ENCODE measurements at regions not wholly inside any gene's neighbourhood (a gene's known extent, or its start where the extent isn't known, plus 50 kb on each side); places are given as distances from the start of the nearest gene placed in this dataset.

DNA sequence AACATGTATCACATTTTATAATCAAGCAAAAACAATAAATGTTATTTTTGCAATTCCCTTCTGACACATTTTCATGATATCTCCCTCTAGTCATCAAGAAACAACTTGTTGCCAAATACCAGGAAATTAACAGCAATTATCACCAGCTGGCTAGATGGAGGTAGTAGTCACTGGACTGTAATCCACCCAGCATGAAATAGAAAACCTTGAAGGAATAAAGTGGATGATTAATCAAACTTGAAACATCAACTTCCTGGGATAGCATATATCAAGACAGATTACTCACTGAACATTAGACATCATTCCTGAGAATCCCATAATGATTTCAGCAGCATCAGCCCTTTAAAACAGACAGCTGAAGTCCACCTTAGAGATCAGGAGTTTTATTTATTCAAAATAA lies 259.0 kb downstream of the CCDC59 start:
- Histone ChIP-seq H3K9me3 (replicated peaks; ENCODE audit: control insufficient read depth, insufficient read depth, low read depth, low read length) (no peaks in the 10 kb centered on the region), H3K27me3 (ENCODE audit: control insufficient read depth in 2 of 2, insufficient read depth in 2 of 2, low read length in 2 of 2) (no peaks in the 10 kb centered on the region), H3K4me2 (ENCODE audit: insufficient read depth, low read length) (no peak overlapping the region), H2AFZ (ENCODE audit: low read depth, low read length) (no peak overlapping the region), H3K4me3 (no peak overlapping the region), H3K9me1 (ENCODE audit: control insufficient read depth, insufficient read depth, low read length) (no peaks in the 10 kb centered on the region), H3K4me1 (replicated peaks in 1 of 2; ENCODE audit: control insufficient read depth in 2 of 2, insufficient read depth in 2 of 2, low read length in 2 of 2) (no peaks in the 10 kb centered on the region), H4K20me1 (replicated peaks; ENCODE audit: control insufficient read depth, insufficient read depth, low read length) (no peaks in the 10 kb centered on the region), H3K9ac (ENCODE audit: insufficient read depth in 1 of 2, low read depth in 2 of 2, low read length in 2 of 2) (no peak overlapping the region), H3K79me2 (ENCODE audit: control insufficient read depth, insufficient read depth, low read length) (no peaks in the 10 kb centered on the region), H3K36me3 (ENCODE audit: control insufficient read depth, insufficient read depth, low read length) (no peaks in the 10 kb centered on the region), H3K27ac (ENCODE audit: extremely low read depth, low read depth, low read length) (no peak overlapping the region)
- ChIA-PET POLR2A (no interaction called here), CTCF (ENCODE audit: low intra/inter-chr PET ratio) (no interaction called here)
- TF ChIP-seq PRPF4 (IDR thresholded peaks at IDR 0.05; ENCODE audit: insufficient read depth, low read depth, low read length, poor library complexity, severe bottlenecking) (no peak), HDAC1 (IDR thresholded peaks at IDR 0.05) (no peak), NCOA4 (IDR thresholded peaks at IDR 0.05; ENCODE audit: partially characterized antibody) (no peak), MTF1 (CRISPR knock-in tag; IDR thresholded peaks at IDR 0.05; ENCODE audit: borderline replicate concordance) (no peak), MTA2 (IDR thresholded peaks at IDR 0.05; ENCODE audit: low read depth) (no peak)
- TF ChIP-seq, protein P1, sequence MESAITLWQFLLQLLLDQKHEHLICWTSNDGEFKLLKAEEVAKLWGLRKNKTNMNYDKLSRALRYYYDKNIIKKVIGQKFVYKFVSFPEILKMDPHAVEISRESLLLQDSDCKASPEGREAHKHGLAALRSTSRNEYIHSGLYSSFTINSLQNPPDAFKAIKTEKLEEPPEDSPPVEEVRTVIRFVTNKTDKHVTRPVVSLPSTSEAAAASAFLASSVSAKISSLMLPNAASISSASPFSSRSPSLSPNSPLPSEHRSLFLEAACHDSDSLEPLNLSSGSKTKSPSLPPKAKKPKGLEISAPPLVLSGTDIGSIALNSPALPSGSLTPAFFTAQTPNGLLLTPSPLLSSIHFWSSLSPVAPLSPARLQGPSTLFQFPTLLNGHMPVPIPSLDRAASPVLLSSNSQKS (CRISPR knock-in tag; IDR thresholded peaks at IDR 0.05): no peak
- in situ Hi-C loops (cut with MboI): no loop called here
- ATAC-seq: no peak
- DNase-seq (ENCODE audit: extremely low read depth in 1 of 4, low spot score in 3 of 4): no peak
- no peak for FAIRE-seq
- intact Hi-C loops (cut with micrococcal nuclease): no loop called here
- BruUV-seq (replicated peaks): no TSS peak

DNA sequence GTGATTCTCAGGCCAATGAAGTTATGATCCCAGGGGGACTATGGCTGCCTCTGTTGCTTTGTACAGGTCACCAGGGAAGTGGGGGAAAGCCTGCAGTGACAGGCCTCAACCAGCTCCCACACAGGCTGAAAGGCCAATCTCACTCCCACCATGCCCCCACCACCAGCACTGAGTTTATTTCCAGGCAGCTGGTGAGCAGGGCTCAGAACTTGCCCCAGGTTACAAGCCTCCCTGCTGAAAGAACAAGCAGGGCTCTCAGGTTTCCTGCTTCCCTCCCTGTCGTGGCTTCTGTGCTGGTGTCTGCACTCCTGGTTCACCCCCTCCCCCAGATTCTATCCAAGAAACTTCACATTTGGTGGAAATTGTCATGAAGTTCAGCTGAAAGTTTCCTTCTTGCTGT lies 260.3 kb downstream of the CCDC59 start:
- Histone ChIP-seq H3K27ac (ENCODE audit: extremely low read depth, low read depth, low read length) (no peak overlapping the region), H3K9me1 (ENCODE audit: control insufficient read depth, insufficient read depth, low read length) (no peaks in the 10 kb centered on the region), H2AFZ (ENCODE audit: low read depth, low read length) (no peak overlapping the region), H3K36me3 (ENCODE audit: control insufficient read depth, insufficient read depth, low read length) (no peaks in the 10 kb centered on the region), H3K79me2 (ENCODE audit: control insufficient read depth, insufficient read depth, low read length) (no peaks in the 10 kb centered on the region), H3K4me1 (replicated peaks in 1 of 2; ENCODE audit: control insufficient read depth in 2 of 2, insufficient read depth in 2 of 2, low read length in 2 of 2) (no peaks in the 10 kb centered on the region), H3K4me3 (no peak overlapping the region), H3K4me2 (ENCODE audit: insufficient read depth, low read length) (no peak overlapping the region), H4K20me1 (replicated peaks; ENCODE audit: control insufficient read depth, insufficient read depth, low read length) (no peaks in the 10 kb centered on the region), H3K9me3 (replicated peaks; ENCODE audit: control insufficient read depth, insufficient read depth, low read depth, low read length) (no peaks in the 10 kb centered on the region), H3K9ac (ENCODE audit: insufficient read depth in 1 of 2, low read depth in 2 of 2, low read length in 2 of 2) (no peak overlapping the region), H3K27me3 (ENCODE audit: control insufficient read depth in 2 of 2, insufficient read depth in 2 of 2, low read length in 2 of 2) (no peaks in the 10 kb centered on the region)
- BruUV-seq (replicated peaks): no TSS peak
- ATAC-seq: no peak
- no peak for FAIRE-seq
- ChIA-PET POLR2A (no interaction called here), CTCF (ENCODE audit: low intra/inter-chr PET ratio) (no interaction called here)
- DNase-seq (ENCODE audit: extremely low read depth in 1 of 4, low spot score in 3 of 4): no peak
- intact Hi-C loops (cut with micrococcal nuclease): no loop called here
- 0% methylated on average over 1 of the region's 1 CpG for WGBS (ENCODE audit: insufficient coverage, low coverage, missing lambda C conversion rate)
- in situ Hi-C loops (cut with MboI): no loop called here
- TF ChIP-seq YY1 (IDR thresholded peaks at IDR 0.05; ENCODE audit: borderline replicate concordance in 1 of 3, control insufficient read depth in 1 of 3, extremely low read depth in 1 of 3, insufficient read depth in 3 of 3, insufficient read length in 1 of 3, insufficient replicate concordance in 2 of 3, low read depth in 1 of 3, low read length in 2 of 3): no peak
- no peak for TF ChIP-seq RBFOX2 (IDR thresholded peaks at IDR 0.05; ENCODE audit: low read depth, low read length)
- TF ChIP-seq DIDO1 (tag; IDR thresholded peaks at IDR 0.05; ENCODE audit: low read depth): no peak
- no peak for TF ChIP-seq POLR3G (IDR thresholded peaks at IDR 0.05; ENCODE audit: extremely low read depth, insufficient read length, insufficient replicate concordance)
- no peak for TF ChIP-seq HLTF (IDR thresholded peaks at IDR 0.05)
- TF ChIP-seq HDAC2 (IDR thresholded peaks at IDR 0.05): no peak
- no peak for TF ChIP-seq PTRF (tag; IDR thresholded peaks at IDR 0.05)
- TF ChIP-seq ZNF217 (CRISPR knock-in tag; IDR thresholded peaks at IDR 0.05): no peak
- TF ChIP-seq ZNF143 (CRISPR knock-in tag; IDR thresholded peaks at IDR 0.05): no peak
- TF ChIP-seq FOXM1 (IDR thresholded peaks at IDR 0.05; ENCODE audit: low read depth): no peak
- no peak for TF ChIP-seq FOXM1 (CRISPR knock-in tag; IDR thresholded peaks at IDR 0.05; ENCODE audit: low read depth)
- no peak for TF ChIP-seq MAFF (IDR thresholded peaks at IDR 0.05; ENCODE audit: low read length)
- no peak for TF ChIP-seq ZNF324 (CRISPR knock-in tag; IDR thresholded peaks at IDR 0.05)
- TF ChIP-seq ZNF717 (CRISPR knock-in tag; IDR thresholded peaks at IDR 0.05): no peak

Measured in K562 (cell line).